IMR-90 (cell line): ENCODE measurements at regions not wholly inside any gene's neighbourhood (a gene's known extent, or its start where the extent isn't known, plus 50 kb on each side); places are given as distances from the start of the nearest gene placed in this dataset.

Source experiments
- ATAC-seq: fragments of 200-7000 bp; cut with Tn5 transposase; 2 replicates; pipeline ENCODE4 v1.9.1; 2020; ENCODE audit warnings: low read depth, mild to moderate bottlenecking, moderate library complexity
- BruUV-seq: library from RNA; stranded (reverse); fragments of 400-500 nt; replicated peaks from 2 replicates; lab custom pipeline; 2021; lab: Mats Ljungman, UMichigan
- CTCF ChIA-PET: fragments of 300-600 bp; formaldehyde crosslinking; extraction: SDS; loops from one replicate; lab custom pipeline; 2021; ENCODE audit warnings: antibody characterized with exemption; lab: Yijun Ruan, JAX
- POLR2A ChIA-PET: fragments of 300-600 bp; sonication (Branson Sonifier 250); formaldehyde crosslinking; loops from one replicate; lab custom pipeline; 2022; ENCODE audit warnings: antibody characterized with exemption; ENCODE audit not compliant: unreplicated experiment; lab: Charles Lee
- DNase-seq: peaks from one replicate; pipeline ENCODE4 v3.0.0; 2013
- H2AFZ ChIP-seq: replicated peaks from 2 replicates; pipeline ENCODE3; 2013; ENCODE audit warnings: low read length, mild to moderate bottlenecking; ENCODE audit not compliant: poor library complexity
- H2AK5ac ChIP-seq: 2 replicates; pipeline ENCODE4 v1.6.1; 2013; ENCODE audit warnings: low read depth, low read length, inconsistent platforms
- H2AK9ac ChIP-seq: replicated peaks from 2 replicates; pipeline ENCODE3; 2013; ENCODE audit warnings: mild to moderate bottlenecking, low read depth, low read length, moderate library complexity; ENCODE audit not compliant: poor library complexity
- H2BK120ac ChIP-seq: 2 replicates; pipeline ENCODE4 v1.6.1; 2013; ENCODE audit warnings: low read depth, low read length, inconsistent platforms
- H2BK15ac ChIP-seq: 3 replicates; pipeline ENCODE4 v1.6.1; 2013; ENCODE audit warnings: low read depth, low read length, inconsistent platforms
- H2BK20ac ChIP-seq: 2 replicates; pipeline ENCODE4 v1.6.1; 2013; ENCODE audit warnings: low read depth, mild to moderate bottlenecking, inconsistent platforms, low read length, moderate library complexity
- H2BK5ac ChIP-seq: 2 replicates; pipeline ENCODE4 v1.6.1; 2013; ENCODE audit warnings: mild to moderate bottlenecking, low read depth, low read length, inconsistent platforms; ENCODE audit not compliant: poor library complexity, severe bottlenecking
- H3K14ac ChIP-seq: replicated peaks from 2 replicates; pipeline ENCODE4 v1.6.1; 2013; ENCODE audit warnings: low read depth, low read length, inconsistent platforms
- H3K18ac ChIP-seq: 2 replicates; pipeline ENCODE4 v1.6.1; 2013; ENCODE audit warnings: low read depth, low read length, control low read depth
- H3K23ac ChIP-seq: 2 replicates; pipeline ENCODE4 v1.6.1; 2013; ENCODE audit warnings: low read depth, low read length, inconsistent platforms
- H3K27ac ChIP-seq: 2 replicates; pipeline ENCODE4 v1.5.1; 2013; ENCODE audit warnings: mild to moderate bottlenecking, control low read depth, low read length; ENCODE audit not compliant: insufficient read depth
- H3K27me3 ChIP-seq: 2 replicates; pipeline ENCODE4 v1.6.1; 2013; ENCODE audit warnings: low read length; ENCODE audit not compliant: control insufficient read depth, insufficient read depth
- H3K36me3 ChIP-seq: 2 replicates; pipeline ENCODE4 v1.6.1; 2013; ENCODE audit warnings: low read length, mixed read lengths; ENCODE audit not compliant: control insufficient read depth, insufficient read depth
- H3K4ac ChIP-seq: 2 replicates; pipeline ENCODE4 v1.6.1; 2013; ENCODE audit warnings: low read depth, low read length, inconsistent platforms
- H3K4me1 ChIP-seq: 2 replicates; pipeline ENCODE4 v1.6.1; 2013; ENCODE audit warnings: low read length, mixed read lengths; ENCODE audit not compliant: control insufficient read depth, insufficient read depth
- H3K4me2 ChIP-seq: 2 replicates; pipeline ENCODE4 v1.6.1; 2013; ENCODE audit warnings: low read depth, mild to moderate bottlenecking, control low read depth, low read length, moderate library complexity
- H3K4me3 ChIP-seq: 2 replicates; pipeline ENCODE4 v1.5.1; 2013; ENCODE audit warnings: low read depth, mild to moderate bottlenecking, control low read depth, low read length, moderate library complexity; ENCODE audit not compliant: insufficient read depth
- H3K56ac ChIP-seq: 2 replicates; pipeline ENCODE4 v1.6.1; 2013; ENCODE audit warnings: low read length, inconsistent platforms; ENCODE audit not compliant: insufficient read depth; ENCODE audit errors: extremely low read depth
- H3K79me1 ChIP-seq, 2 experiments: 2 replicates each; pipeline ENCODE4 v1.6.1; 2013; ENCODE audit warnings: low read length in 2 of 2, inconsistent platforms in 1 of 2, low read depth in 1 of 2
- H3K9ac ChIP-seq: 2 replicates; pipeline ENCODE4 v1.6.1; 2013; ENCODE audit warnings: low read depth, low read length, control low read depth
- H3K9me1 ChIP-seq: 2 replicates; pipeline ENCODE4 v1.6.1; 2013; ENCODE audit warnings: low read length, inconsistent platforms; ENCODE audit not compliant: insufficient read depth
- H3K9me3 ChIP-seq: 2 replicates; pipeline ENCODE4 v1.6.1; 2013; ENCODE audit warnings: low read length; ENCODE audit not compliant: control insufficient read depth, insufficient read depth
- H4K20me1 ChIP-seq: 2 replicates; pipeline ENCODE4 v1.6.1; 2013; ENCODE audit warnings: low read length, inconsistent platforms; ENCODE audit not compliant: insufficient read depth
- H4K5ac ChIP-seq: 2 replicates; pipeline ENCODE4 v1.6.1; 2013; ENCODE audit warnings: mild to moderate bottlenecking, low read depth, low read length, control low read depth
- H4K8ac ChIP-seq, 2 experiments: 2 replicates each; pipeline ENCODE4 v1.6.1; 2013; ENCODE audit warnings: low read depth in 2 of 2, low read length in 2 of 2, control low read depth in 1 of 2, inconsistent platforms in 1 of 2
- H4K91ac ChIP-seq: 2 replicates; pipeline ENCODE4 v1.6.1; 2013; ENCODE audit warnings: low read depth, low read length, inconsistent platforms; ENCODE audit not compliant: insufficient read depth
- BHLHE40 ChIP-seq: fragments of 150-350 bp; IDR thresholded peaks from 2 replicates; pipeline ENCODE4 v1.6.1; 2016; ENCODE audit warnings: mild to moderate bottlenecking, low read depth, low read length
- CHD1 ChIP-seq: IDR thresholded peaks from 2 replicates; pipeline ENCODE4 v1.6.1; 2012; ENCODE audit warnings: low read depth, low read length, improper control_type of control experiment
- SMC3 ChIP-seq: fragments of 150-350 bp; IDR thresholded peaks from 2 replicates; pipeline ENCODE4 v1.6.1; 2016; ENCODE audit warnings: low read depth, mild to moderate bottlenecking, antibody characterized with exemption, low read length, moderate library complexity
- USF2 ChIP-seq: fragments of 150-350 bp; IDR thresholded peaks from 2 replicates; pipeline ENCODE4 v1.6.1; 2017; ENCODE audit warnings: mild to moderate bottlenecking, antibody characterized with exemption, low read length, low read depth
- WGBS, 2 experiments: methylation state at CpG; one replicate each; pipeline versions ENCODE4 v1.1.5 to v1.1.7; 2013; ENCODE audit warnings: missing lambda C conversion rate in 2 of 2; ENCODE audit not compliant: insufficient read length in 1 of 2; ENCODE audit errors: extremely low coverage in 2 of 2; 5-methylcytosine and 5-hydroxymethylcytosine counted together
- dilution Hi-C: fragments of 300-500 bp; cut with HindIII; formaldehyde crosslinking; loops from one replicate; pipeline ENCODE4 v1.14.3; 2018; ENCODE audit warnings: low sequenced_read_pairs; ENCODE audit not compliant: unreplicated experiment
- in situ Hi-C: fragments of 300-500 bp; cut with MboI; formaldehyde crosslinking; loops from 3 replicates; pipeline ENCODE4 v1.14.3; 2019; ENCODE audit warnings: low sequenced_read_pairs, inconsistent platforms, mixed read lengths
- intact Hi-C: fragments of 100-400 bp; cut with micrococcal nuclease; formaldehyde crosslinking; loops from 2 replicates; pipeline ENCODE4 v1.10.0; 2022
- TF ChIP-seq, protein P1 (sequence below): conservative IDR thresholded peaks from 2 replicates; pipeline ENCODE4 v1.5.1; 2012; ENCODE audit warnings: mild to moderate bottlenecking, low read depth, low read length, improper control_type of control experiment

DNA sequence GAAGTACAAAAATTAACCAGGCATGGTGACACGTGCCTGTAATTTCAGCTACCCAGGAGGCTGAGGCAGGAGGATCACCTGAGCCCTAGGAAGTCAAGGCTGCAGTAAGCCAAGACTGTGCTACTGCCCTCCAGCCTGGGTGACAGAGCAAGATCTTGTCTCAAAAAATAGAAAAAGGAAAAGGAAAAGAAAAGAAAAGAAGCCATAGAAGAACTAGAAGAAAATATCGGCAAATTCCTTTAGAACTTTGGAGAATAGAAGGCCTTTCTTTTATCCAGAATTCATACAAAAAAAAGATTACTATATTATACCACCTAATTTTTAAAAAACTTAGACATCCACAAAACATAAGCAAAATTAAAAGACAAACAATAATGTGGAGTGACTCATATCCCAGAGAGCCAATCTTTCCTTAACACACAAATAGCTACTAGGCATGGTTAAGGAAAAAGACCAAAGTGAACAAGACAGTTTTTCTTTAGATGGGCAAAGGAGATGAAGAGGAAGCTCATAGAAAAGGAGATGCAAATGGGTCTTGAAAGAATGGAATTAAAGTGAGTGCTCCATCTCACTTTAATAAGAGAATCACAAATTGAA is 251.1 kb upstream of the IRF2BP2 start:
- Histone ChIP-seq H2AFZ (no peak overlapping the region), H3K27me3 (no peaks in the 10 kb centered on the region), H3K9ac (no peak overlapping the region), H3K79me1 (no peaks in the 10 kb centered on the region), H2BK15ac (no peak overlapping the region), H3K9me1 (peaks cover 8% of the 10 kb centered on the region), H3K4ac (no peak overlapping the region), H2BK120ac (no peak overlapping the region), H3K4me3 (no peak overlapping the region), H3K18ac (no peak overlapping the region), H3K23ac (no peak overlapping the region), H4K20me1 (no peaks in the 10 kb centered on the region), H2AK5ac (no peak overlapping the region), H3K14ac (no peak overlapping the region), H2AK9ac (no peak overlapping the region), H3K4me1 (peaks cover 14% of the 10 kb centered on the region), H3K4me2 (no peak overlapping the region), H4K91ac (no peak overlapping the region), H4K5ac (no peak overlapping the region), H3K36me3 (no peaks in the 10 kb centered on the region), H2BK20ac (peak overlapping the region; percentile 33; the same call in 1 of the 2 replicates), H3K9me3 (peaks cover 8% of the 10 kb centered on the region), H3K27ac (no peak overlapping the region), H4K8ac (no peak overlapping the region), H2BK5ac (no peak overlapping the region), H3K56ac (no peak overlapping the region)
- no CpG with 5 or more reads among the region's 2 CpGs for WGBS, 2 experiments
- ChIA-PET POLR2A (no interaction called here), CTCF (interaction anchor here (1.1 kb wide), 1 partner anchor 11 kb away, joined by 3 read pairs; no protein-coding TSS in a partner anchor)
- no TSS peak for BruUV-seq
- DNase-seq = peak; percentile 34
- TF ChIP-seq BHLHE40 (no peak), USF2 (no peak), SMC3 (no peak), CHD1 (no peak)
- TF ChIP-seq, protein P1, sequence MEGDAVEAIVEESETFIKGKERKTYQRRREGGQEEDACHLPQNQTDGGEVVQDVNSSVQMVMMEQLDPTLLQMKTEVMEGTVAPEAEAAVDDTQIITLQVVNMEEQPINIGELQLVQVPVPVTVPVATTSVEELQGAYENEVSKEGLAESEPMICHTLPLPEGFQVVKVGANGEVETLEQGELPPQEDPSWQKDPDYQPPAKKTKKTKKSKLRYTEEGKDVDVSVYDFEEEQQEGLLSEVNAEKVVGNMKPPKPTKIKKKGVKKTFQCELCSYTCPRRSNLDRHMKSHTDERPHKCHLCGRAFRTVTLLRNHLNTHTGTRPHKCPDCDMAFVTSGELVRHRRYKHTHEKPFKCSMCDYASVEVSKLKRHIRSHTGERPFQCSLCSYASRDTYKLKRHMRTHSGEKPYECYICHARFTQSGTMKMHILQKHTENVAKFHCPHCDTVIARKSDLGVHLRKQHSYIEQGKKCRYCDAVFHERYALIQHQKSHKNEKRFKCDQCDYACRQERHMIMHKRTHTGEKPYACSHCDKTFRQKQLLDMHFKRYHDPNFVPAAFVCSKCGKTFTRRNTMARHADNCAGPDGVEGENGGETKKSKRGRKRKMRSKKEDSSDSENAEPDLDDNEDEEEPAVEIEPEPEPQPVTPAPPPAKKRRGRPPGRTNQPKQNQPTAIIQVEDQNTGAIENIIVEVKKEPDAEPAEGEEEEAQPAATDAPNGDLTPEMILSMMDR = no peak
- dilution Hi-C loops = no loop called here
- in situ Hi-C loops = loop anchor here (25.0 kb wide), 3 partner anchors 226 to 374 kb away; partner anchors contain the start of genes IRF2BP2 and TARBP1
- ATAC-seq = no peak
- intact Hi-C loops = no loop called here
